ENCODE measurements at regions not wholly inside any gene's neighbourhood (a gene's known extent, or its start where the extent isn't known, plus 50 kb on each side); places are given as distances from the start of the nearest gene placed in this dataset.
"Not testable (repeated sequence)": the region's sequence is repeated elsewhere in the genome, so short reads cannot be mapped to it uniquely, and the experiment has no call there.

DNA sequence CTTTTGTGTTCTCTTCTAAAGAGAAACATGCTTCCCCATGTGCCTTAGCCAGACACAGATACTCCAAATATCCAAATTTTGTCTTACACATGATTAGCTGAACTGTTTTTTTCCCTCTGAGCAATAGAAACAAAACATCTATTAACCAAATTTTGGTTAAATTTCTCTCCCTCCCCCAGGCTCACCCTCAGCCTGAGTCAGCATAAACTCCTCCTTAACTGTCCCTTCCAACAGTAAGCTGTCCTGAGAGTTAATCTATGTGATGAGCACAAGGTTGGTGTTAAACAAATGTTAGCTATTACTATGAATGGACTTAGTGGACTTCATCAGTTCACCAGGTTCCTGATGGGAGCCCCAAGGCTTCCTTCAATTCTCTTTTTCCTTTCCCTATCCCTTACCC lies 108.5 kb downstream of the RSL24D1 start:
- Histone ChIP-seq H3K27ac (ENCODE audit: low read depth, low read length) (no peak overlapping the region), H3K9ac (ENCODE audit: low read length) (no peak overlapping the region), H3K4me1 (ENCODE audit: control insufficient read depth, insufficient read depth, low read length) (no peaks in the 10 kb centered on the region), H3K36me3 (ENCODE audit: control insufficient read depth, insufficient read depth, low read length) (no peaks in the 10 kb centered on the region), H3K9me3 (ENCODE audit: control insufficient read depth, insufficient read depth, low read depth, low read length) (0 out of 2 replicates have a peak, but pooled peaks cover 2% of the 10 kb centered on the region), H3K27me3 (ENCODE audit: control insufficient read depth, insufficient read depth, low read length) (no peaks in the 10 kb centered on the region), H3K4me3 (ENCODE audit: low read depth, low read length) (no peak overlapping the region)

- Histone ChIP-seq H3K4me3 (ENCODE audit: low read depth, low read length) (no peak overlapping the region), H3K27me3 (ENCODE audit: control insufficient read depth, insufficient read depth, low read length) (no peaks in the 10 kb centered on the region), H3K4me1 (ENCODE audit: control insufficient read depth, insufficient read depth, low read length) (no peaks in the 10 kb centered on the region), H3K27ac (ENCODE audit: low read depth, low read length) (no peak overlapping the region), H3K9me3 (ENCODE audit: control insufficient read depth, insufficient read depth, low read depth, low read length) (0 out of 2 replicates have a peak, but pooled peaks cover 2% of the 10 kb centered on the region), H3K9ac (ENCODE audit: low read length) (no peak overlapping the region), H3K36me3 (ENCODE audit: control insufficient read depth, insufficient read depth, low read length) (no peaks in the 10 kb centered on the region)
Observed at GRCh38 chr15:55084673-55085072, 112.1 kb downstream of the RSL24D1 start.

- Histone ChIP-seq H3K4me3 (ENCODE audit: low read depth, low read length) (no peak overlapping the region), H3K4me1 (ENCODE audit: control insufficient read depth, insufficient read depth, low read length) (no peaks in the 10 kb centered on the region), H3K27ac (ENCODE audit: low read depth, low read length) (no peak overlapping the region), H3K36me3 (ENCODE audit: control insufficient read depth, insufficient read depth, low read length) (no peaks in the 10 kb centered on the region), H3K9ac (ENCODE audit: low read length) (no peak overlapping the region), H3K27me3 (ENCODE audit: control insufficient read depth, insufficient read depth, low read length) (no peaks in the 10 kb centered on the region), H3K9me3 (ENCODE audit: control insufficient read depth, insufficient read depth, low read depth, low read length) (0 out of 2 replicates have a peak, but pooled peaks cover 2% of the 10 kb centered on the region)
Observed at GRCh38 chr15:55084216-55084615, 112.5 kb downstream of the RSL24D1 start.

GRCh38 chr15:55077052-55077451 lies 119.7 kb downstream of the RSL24D1 start:
- not testable (repeated sequence) for H3K27ac ChIP-seq (ENCODE audit: low read depth, low read length); H3K36me3 ChIP-seq (ENCODE audit: control insufficient read depth, insufficient read depth, low read length); H3K4me1 ChIP-seq (ENCODE audit: control insufficient read depth, insufficient read depth, low read length); H3K27me3 ChIP-seq (ENCODE audit: control insufficient read depth, insufficient read depth, low read length); H3K9me3 ChIP-seq (ENCODE audit: control insufficient read depth, insufficient read depth, low read depth, low read length); H3K4me3 ChIP-seq (ENCODE audit: low read depth, low read length); H3K9ac ChIP-seq (ENCODE audit: low read length)

DNA sequence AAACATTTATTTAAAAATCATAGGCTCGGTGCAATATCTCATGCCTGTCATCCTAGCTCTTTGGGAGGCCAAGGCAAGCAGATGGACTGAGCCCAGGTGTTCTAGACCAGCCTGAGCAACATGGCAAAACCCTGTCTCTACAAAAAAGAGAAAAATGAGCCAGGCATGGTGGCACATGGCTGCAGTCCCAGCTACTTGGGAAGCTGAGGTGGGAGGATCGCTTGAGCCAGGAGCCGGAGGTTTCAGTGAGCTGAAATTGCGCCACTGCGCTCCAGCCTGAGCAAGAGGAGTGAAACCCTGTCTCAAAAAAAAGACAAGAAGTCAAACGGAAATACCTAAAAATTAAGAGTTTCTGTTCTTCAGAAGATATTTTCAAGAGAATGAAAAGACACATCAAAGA lies 122.3 kb downstream of the RSL24D1 start:
- Histone ChIP-seq H3K4me3 (ENCODE audit: low read depth, low read length) (no peak overlapping the region), H3K27me3 (ENCODE audit: control insufficient read depth, insufficient read depth, low read length) (no peaks in the 10 kb centered on the region), H3K4me1 (ENCODE audit: control insufficient read depth, insufficient read depth, low read length) (no peaks in the 10 kb centered on the region), H3K27ac (ENCODE audit: low read depth, low read length) (no peak overlapping the region), H3K9me3 (ENCODE audit: control insufficient read depth, insufficient read depth, low read depth, low read length) (0 out of 2 replicates have a peak, but pooled peaks cover 8% of the 10 kb centered on the region), H3K36me3 (ENCODE audit: control insufficient read depth, insufficient read depth, low read length) (no peaks in the 10 kb centered on the region), H3K9ac (ENCODE audit: low read length) (no peak overlapping the region)

GRCh38 chr15:55063970-55064369 lies 132.8 kb downstream of the RSL24D1 start:
- not testable (repeated sequence) for H3K4me1 ChIP-seq (ENCODE audit: control insufficient read depth, insufficient read depth, low read length); H3K9ac ChIP-seq (ENCODE audit: low read length); H3K9me3 ChIP-seq (ENCODE audit: control insufficient read depth, insufficient read depth, low read depth, low read length); H3K27me3 ChIP-seq (ENCODE audit: control insufficient read depth, insufficient read depth, low read length); H3K36me3 ChIP-seq (ENCODE audit: control insufficient read depth, insufficient read depth, low read length); H3K27ac ChIP-seq (ENCODE audit: low read depth, low read length)
- H3K4me3 ChIP-seq (ENCODE audit: low read depth, low read length): peak overlapping the region; percentile 40; the same call in 1 of the 2 replicates

DNA sequence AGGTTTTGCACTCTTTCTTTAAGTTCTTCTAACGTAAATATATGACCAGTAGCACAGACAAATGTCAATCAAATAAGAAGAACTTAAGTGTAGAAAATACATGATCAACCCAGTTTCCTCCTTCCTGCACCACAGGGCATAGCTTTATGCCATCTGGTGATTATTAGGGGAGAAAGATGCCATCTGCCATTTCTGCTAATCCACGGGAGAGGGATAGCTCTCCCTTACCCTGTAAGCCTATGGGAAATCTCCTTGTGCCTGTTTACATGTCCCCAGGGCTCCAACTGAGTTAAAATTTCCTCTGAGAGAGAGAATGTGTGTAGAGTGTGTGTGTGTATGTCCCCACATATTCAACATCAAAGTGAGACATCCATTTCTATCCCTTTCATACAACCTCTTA lies 135.9 kb downstream of the RSL24D1 start:
- no peaks in the 10 kb centered on the region for H3K4me1 ChIP-seq (ENCODE audit: control insufficient read depth, insufficient read depth, low read length)
- H3K9me3 ChIP-seq (ENCODE audit: control insufficient read depth, insufficient read depth, low read depth, low read length): no peaks in the 10 kb centered on the region
- H3K27me3 ChIP-seq (ENCODE audit: control insufficient read depth, insufficient read depth, low read length): no peaks in the 10 kb centered on the region
- no peak overlapping the region for H3K27ac ChIP-seq (ENCODE audit: low read depth, low read length)
- H3K9ac ChIP-seq (ENCODE audit: low read length): no peak overlapping the region
- H3K36me3 ChIP-seq (ENCODE audit: control insufficient read depth, insufficient read depth, low read length): no peaks in the 10 kb centered on the region
- no peak overlapping the region for H3K4me3 ChIP-seq (ENCODE audit: low read depth, low read length)

- H3K27me3 ChIP-seq (ENCODE audit: control insufficient read depth, insufficient read depth, low read length): no peaks in the 10 kb centered on the region
- no peak overlapping the region for H3K4me3 ChIP-seq (ENCODE audit: low read depth, low read length)
- no peaks in the 10 kb centered on the region for H3K36me3 ChIP-seq (ENCODE audit: control insufficient read depth, insufficient read depth, low read length)
- no peak overlapping the region for H3K9ac ChIP-seq (ENCODE audit: low read length)
- H3K9me3 ChIP-seq (ENCODE audit: control insufficient read depth, insufficient read depth, low read depth, low read length): no peaks in the 10 kb centered on the region
- no peak overlapping the region for H3K27ac ChIP-seq (ENCODE audit: low read depth, low read length)
- no peaks in the 10 kb centered on the region for H3K4me1 ChIP-seq (ENCODE audit: control insufficient read depth, insufficient read depth, low read length)
Observed at GRCh38 chr15:55056500-55056899, 140.2 kb downstream of the RSL24D1 start.

GRCh38 chr15:55044162-55044561 lies 152.6 kb downstream of the RSL24D1 start:
- Histone ChIP-seq H3K9me3 (ENCODE audit: control insufficient read depth, insufficient read depth, low read depth, low read length) (no peaks in the 10 kb centered on the region), H3K27ac (ENCODE audit: low read depth, low read length) (no peak overlapping the region), H3K36me3 (ENCODE audit: control insufficient read depth, insufficient read depth, low read length) (no peaks in the 10 kb centered on the region), H3K9ac (ENCODE audit: low read length) (no peak overlapping the region), H3K27me3 (ENCODE audit: control insufficient read depth, insufficient read depth, low read length) (no peaks in the 10 kb centered on the region), H3K4me3 (ENCODE audit: low read depth, low read length) (no peak overlapping the region), H3K4me1 (ENCODE audit: control insufficient read depth, insufficient read depth, low read length) (no peaks in the 10 kb centered on the region)

- Histone ChIP-seq H3K4me1 (ENCODE audit: control insufficient read depth, insufficient read depth, low read length) (no peaks in the 10 kb centered on the region), H3K4me3 (ENCODE audit: low read depth, low read length) (no peak overlapping the region), H3K27ac (ENCODE audit: low read depth, low read length) (no peak overlapping the region), H3K9me3 (ENCODE audit: control insufficient read depth, insufficient read depth, low read depth, low read length) (no peaks in the 10 kb centered on the region), H3K36me3 (ENCODE audit: control insufficient read depth, insufficient read depth, low read length) (no peaks in the 10 kb centered on the region), H3K27me3 (ENCODE audit: control insufficient read depth, insufficient read depth, low read length) (no peaks in the 10 kb centered on the region), H3K9ac (ENCODE audit: low read length) (no peak overlapping the region)
Observed at GRCh38 chr15:55037071-55037470, 159.7 kb downstream of the RSL24D1 start.

GRCh38 chr15:55035749-55036148 lies 161.0 kb downstream of the RSL24D1 start:
- H3K9me3 ChIP-seq (ENCODE audit: control insufficient read depth, insufficient read depth, low read depth, low read length): no peaks in the 10 kb centered on the region
- no peaks in the 10 kb centered on the region for H3K36me3 ChIP-seq (ENCODE audit: control insufficient read depth, insufficient read depth, low read length)
- no peak overlapping the region for H3K4me3 ChIP-seq (ENCODE audit: low read depth, low read length)
- no peaks in the 10 kb centered on the region for H3K27me3 ChIP-seq (ENCODE audit: control insufficient read depth, insufficient read depth, low read length)
- no peak overlapping the region for H3K27ac ChIP-seq (ENCODE audit: low read depth, low read length)
- H3K9ac ChIP-seq (ENCODE audit: low read length): no peak overlapping the region
- H3K4me1 ChIP-seq (ENCODE audit: control insufficient read depth, insufficient read depth, low read length): no peaks in the 10 kb centered on the region

DNA sequence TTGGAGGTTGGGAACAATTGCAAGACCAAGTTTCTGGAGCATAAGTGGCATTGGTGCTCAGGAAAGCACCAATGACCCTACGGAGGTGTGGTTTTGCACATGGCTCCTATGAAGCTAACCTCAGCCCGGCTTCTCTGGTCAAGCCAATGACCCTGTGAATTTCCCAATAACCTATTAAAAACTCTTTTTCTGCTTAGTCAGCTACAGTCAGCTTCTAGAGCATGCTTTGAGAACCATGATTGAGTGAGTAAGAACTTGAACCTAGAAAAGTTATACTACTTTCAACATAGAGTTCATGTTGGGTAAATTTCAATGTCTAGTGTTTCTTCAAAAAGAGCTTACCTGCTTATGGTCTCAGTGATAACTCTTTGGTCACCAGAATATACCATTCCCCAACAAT lies 163.2 kb downstream of the RSL24D1 start:
- no peak overlapping the region for H3K4me3 ChIP-seq (ENCODE audit: low read depth, low read length)
- H3K9ac ChIP-seq (ENCODE audit: low read length): no peak overlapping the region
- H3K27ac ChIP-seq (ENCODE audit: low read depth, low read length): no peak overlapping the region
- no peaks in the 10 kb centered on the region for H3K36me3 ChIP-seq (ENCODE audit: control insufficient read depth, insufficient read depth, low read length)
- H3K4me1 ChIP-seq (ENCODE audit: control insufficient read depth, insufficient read depth, low read length): no peaks in the 10 kb centered on the region
- no peaks in the 10 kb centered on the region for H3K27me3 ChIP-seq (ENCODE audit: control insufficient read depth, insufficient read depth, low read length)
- H3K9me3 ChIP-seq (ENCODE audit: control insufficient read depth, insufficient read depth, low read depth, low read length): no peaks in the 10 kb centered on the region
